GM19023 (cell line): ENCODE measurements at regions not wholly inside any gene's neighbourhood (a gene's known extent, or its start where the extent isn't known, plus 50 kb on each side); places are given as distances from the start of the nearest gene placed in this dataset.

ENCODE experiments used
- ATAC-seq: cut with Tn5 transposase; IDR thresholded peaks from one replicate; pipeline ENCODE4 v1.9.1; 2021; ENCODE audit warnings: mild to moderate bottlenecking, moderate library complexity; ENCODE audit not compliant: unreplicated experiment

DNA sequence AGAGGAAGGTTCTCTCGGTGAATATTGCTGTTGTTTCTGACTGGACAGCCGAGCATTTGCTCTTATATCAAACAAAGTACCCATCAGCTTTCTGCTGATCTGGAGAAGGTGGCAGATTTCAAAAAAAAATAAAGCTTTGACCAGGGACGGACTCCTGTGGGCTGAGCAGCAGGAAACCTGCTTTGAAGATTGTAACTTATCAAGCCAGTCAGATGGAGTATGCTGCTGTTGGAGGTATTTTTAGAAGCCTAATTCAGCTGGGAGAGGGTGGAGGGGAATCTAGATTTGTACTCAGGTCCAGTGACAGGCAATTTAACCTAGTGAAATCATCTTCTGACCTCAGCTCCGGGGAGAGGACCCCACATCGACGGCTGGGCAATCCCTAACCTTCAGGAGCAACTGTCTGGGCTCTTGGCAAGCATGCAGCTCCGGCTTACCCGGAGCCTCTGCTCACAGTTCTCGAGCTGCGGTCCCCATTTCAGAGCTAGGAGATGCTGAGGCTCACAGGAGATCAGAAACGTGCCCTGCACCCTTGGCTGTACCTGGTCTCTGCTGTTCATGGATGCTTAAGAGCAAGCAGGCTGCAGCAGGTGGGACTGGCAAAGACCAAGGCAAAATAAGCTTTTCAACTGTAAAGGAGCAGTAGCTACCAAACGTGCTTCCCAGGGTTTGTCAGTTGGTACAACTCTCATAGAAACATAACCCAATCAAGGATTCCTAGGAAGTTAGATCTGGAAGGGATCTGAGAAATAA, 89.3 kb upstream of the ST8SIA2 start:
- ATAC-seq: no peak

DNA sequence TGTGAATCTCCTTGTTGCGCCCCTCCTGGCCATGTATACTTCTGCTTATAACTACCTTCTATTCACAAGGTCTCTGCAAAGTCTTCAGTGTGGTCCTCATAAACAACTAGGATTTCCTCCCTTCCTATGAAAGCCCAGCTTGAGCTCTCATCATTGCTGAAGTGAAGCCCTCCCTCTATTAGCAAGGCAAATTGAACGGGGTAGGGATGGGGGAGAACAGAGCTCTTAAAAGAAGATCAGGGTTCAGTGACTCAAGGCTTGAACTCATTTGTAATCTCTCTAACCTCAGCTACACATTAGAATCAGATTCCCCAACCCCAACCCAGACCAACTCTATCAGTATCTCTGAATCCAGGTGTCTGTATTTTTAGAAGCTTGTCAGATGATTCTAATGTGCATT, 88.3 kb upstream of the ST8SIA2 start:
- no peak for ATAC-seq

DNA sequence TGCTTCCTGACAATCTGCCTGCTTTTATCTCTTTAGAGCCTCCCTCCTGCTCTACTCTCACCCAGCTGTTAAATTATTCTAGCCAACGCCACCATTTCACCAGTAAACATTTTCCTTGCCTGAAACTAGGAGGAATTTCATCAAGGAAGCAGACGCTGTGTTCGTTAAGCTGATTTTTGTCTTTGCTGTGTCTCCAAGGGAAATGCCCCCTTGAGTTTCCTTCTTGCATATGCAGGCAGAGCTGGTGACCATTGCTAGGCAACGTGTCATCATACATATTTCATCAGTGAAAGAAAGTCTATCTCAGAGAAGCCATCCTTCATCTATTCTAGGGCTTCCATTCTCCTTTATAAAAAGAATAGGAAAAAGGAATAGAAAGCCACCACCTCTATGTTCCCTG, 87.0 kb upstream of the ST8SIA2 start:
- ATAC-seq: no peak

DNA sequence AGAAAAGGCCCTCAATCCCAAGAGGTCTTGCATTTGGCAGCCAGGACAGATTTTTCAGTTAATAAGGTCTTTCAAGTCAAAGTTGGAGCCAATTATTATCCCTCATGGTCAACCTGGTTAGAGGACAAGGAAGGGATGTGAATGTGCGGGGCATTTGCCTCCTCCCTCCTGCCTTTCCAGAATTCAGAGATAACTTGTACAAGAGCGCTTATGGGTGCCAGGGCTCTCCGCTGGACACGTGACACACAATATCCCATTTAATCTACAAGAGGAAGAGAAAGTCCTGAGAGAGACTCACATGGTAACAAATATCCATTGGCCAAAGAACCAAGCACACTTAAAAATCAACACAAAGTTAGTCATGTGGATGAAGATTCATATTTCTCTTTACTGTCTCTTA, 78.5 kb upstream of the ST8SIA2 start:
- ATAC-seq: no peak

DNA sequence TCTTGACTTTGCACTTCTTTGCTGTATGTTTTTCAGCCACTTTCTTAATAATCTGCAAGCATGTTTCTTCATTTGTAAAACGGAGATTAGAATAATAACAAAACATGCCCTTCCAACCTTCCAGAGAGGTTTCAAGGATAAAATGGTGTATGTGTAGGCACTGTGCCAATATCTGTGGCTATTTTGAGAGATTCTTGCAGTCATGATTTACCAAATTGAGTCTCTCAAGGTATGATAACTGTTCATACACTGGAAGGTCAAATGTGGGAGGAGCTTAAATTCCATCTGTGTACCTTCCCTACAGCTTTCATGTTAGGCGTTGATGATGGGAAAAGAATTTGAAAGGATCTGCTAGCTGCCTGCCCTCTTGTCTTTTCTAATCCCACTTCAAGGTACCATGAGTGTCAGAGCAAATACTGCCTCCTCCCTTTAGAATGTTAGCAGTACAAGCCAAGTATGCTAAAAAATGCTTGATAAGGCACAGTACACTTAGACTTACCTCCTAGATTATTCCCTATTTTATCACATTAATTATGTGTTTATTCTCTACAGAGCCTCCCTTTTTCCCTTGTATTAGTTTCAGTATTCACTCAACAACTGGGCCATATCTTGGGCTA, 78.0 kb upstream of the ST8SIA2 start:
- ATAC-seq: no peak

DNA sequence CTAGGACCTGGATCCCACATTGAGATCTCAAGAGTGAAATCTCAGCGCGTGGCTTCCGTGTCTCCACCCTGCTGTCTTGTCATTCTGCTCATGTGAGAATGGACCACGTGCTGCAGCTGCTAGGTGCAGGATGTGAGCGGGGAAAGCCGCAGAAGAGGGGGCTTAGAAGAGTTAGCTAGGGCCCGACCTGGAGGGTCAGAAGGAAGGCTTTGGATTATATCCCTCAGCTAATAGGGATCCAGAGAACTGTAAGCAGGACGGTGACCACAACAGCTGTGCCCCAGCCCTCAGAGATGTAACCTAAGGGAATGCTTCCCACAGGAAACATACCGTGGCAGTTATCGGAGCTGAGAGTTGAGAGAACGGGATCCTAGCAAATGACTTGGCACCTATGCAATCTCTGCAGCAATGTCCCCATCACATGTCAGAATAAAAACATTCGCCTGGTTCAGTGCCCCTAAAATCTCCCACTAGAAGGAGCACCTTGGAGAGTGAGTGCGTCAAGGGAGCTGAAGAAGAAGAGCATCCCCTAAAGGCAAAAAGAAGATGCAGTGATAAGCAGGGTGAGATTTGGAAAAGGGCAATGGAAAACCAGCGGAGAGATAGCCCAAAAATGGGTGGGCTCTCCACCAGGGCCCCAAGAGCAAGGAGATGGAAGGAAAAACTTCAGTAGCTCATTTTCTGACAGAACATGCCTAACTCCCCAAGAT, 76.9 kb upstream of the ST8SIA2 start:
- no peak for ATAC-seq

DNA sequence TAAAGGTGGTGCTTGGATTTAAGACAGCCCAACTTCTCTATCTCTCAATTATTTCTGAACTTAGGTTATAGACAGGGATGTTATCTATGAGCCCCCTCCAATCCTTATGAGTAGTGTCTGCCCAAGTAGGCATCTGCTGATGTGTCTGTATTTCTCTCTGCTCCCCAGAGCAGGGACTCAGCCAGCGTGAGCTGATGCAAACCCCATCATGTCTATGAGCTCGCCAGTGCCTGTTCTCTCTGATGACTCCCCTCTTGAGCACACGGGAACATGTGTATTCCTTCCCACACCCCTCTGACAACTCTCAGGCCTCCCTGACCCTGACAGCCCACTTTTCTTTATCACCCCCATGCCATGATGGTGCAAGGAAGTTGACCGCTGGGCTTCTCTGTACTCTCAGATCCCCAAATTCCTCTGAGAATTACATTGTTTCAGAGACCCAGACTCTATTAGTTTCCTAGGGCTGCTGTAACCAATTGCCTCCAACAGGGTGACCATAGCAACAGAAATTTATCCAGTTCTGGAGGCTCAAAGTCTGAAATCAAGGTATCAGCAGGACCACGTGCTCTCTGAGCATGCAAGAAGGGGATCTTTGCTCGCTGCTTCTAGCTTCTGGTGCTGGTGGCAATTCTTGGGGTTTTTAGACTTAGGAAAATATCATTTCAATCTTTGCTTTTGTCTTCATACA, 73.5 kb upstream of the ST8SIA2 start:
- ATAC-seq: no peak

DNA sequence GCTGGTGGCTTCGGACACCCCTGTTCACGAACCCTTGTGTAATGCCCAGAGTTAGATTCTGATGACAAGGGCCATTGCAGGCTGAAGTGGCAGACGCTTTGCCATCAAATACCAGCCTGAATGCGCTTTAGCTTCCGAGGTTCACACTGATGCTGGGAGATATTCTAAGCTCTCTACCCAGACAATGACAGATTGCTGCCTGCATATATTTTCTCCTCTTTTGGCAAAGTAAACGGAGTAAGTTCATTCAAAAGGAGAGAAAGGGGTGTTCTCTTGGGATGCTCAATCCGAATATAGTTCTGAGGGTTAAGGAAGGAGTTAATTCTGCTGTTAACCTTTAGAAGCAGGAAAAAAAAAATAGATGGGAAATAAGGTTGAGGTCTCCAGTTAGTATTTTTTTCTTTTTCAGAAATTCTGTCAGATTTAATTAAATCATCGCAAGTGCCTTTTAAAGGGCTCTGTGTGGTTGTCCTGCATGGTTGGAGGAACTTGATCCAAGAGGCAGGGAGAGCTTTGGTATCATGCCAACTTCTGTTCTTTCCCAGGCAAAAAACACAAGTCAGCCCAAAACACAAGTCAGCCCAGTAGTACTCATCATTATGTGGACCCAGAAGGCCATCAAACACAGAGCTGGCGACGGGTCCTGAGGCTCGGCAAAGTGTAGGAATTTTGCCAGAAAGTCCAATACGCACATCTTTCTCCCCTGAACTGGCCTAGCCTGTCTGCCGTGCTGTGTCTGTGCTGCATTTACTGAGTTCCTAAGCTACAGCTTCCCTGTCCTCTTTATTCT, 70.9 kb upstream of the ST8SIA2 start:
- no peak for ATAC-seq

DNA sequence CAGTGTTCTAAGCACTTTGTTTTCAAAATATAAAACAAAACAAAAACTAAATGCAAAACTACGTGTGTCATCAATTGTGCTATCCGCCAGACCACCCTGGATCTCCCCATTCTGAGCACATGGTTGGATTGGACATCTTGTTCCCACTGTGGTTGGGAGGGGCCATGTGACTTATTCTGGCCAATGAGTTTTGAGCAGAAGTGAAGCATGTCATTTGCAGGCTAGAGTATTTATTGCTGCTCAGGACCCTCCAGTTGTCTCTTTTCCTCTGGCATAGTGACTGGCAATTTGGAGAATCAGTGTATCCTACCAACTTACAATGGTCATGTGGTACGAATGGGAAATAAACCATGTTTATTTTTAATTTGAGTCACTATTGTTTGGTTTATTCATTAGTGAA, 70.2 kb upstream of the ST8SIA2 start:
- ATAC-seq: no peak

DNA sequence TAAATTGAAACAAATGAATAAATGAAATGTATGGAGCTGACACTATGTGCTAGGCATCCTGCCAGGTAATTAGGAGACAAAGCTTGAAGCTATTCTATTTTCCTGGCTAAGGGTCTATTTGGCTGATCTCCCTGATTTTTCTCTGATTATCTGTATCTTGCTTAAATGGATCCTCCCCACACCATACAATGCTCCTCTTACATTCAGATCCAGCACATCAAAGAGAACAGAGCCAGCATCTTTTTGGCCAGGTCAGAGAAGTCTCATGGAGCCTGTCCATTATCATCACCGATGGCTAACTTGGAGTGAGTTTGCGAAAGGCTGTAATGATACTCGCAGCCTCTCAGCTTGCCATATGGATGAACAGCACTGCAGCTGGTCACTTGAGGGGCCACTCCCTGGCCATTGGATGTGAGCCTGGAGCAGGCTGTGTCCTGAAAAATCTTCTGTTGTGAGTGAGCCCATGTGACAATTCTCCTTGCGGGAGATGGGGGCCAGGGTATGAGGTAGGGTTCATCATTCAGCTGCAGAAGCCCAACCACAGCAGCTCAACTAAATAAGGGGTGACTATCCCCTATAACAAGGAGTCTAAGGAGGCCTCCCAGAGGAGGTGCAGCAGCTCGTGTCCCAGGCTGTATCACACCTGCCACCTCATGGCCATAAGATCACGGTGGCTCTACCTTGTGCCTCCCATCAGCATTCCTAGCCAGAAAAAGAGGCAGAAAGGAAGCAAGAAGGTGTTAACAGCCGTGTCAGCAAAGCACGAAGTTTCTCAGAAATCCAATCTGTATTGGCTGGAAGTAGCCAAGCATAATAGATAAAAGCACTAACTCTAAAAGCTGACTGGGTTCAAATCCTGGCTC, 69.3 kb upstream of the ST8SIA2 start:
- ATAC-seq: no peak

DNA sequence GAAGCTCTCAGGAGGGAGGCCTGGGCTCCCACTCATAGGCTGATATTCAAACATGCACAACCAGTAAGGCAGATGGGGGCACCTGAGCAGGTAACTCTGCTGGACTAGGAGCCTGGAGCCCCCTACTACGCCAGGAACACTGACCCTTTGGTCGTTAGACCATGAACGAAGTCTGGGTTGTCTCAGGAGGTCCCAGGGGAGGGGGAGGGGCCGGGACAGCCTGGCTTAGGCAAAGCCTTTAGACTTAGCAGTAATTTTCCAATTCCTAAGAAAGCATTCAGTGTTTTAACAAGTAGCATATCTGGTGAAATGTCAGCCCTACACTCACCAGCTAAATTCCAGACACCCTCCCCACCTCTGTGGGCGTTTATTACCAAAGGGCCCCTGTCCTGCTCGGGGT, 67.4 kb upstream of the ST8SIA2 start:
- no peak for ATAC-seq

DNA sequence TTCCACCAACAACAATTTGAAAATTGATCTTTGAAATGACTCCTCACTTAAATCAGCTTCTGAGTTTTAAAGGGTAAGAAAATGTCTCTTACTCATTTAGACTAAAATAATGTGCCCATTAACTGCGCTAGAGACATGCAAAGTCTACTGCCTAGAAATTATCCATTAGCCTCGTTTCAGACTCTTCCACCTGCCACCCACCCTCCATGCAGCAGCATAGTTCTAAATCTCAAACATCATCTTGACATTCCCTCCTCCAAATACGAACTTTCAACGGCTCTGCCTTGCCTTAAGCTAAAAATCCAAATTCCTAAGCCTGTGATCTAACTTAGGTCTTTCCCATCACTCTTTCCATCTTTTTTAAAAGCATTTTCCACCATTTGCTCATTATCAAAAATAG, 66.6 kb upstream of the ST8SIA2 start:
- ATAC-seq: no peak

DNA sequence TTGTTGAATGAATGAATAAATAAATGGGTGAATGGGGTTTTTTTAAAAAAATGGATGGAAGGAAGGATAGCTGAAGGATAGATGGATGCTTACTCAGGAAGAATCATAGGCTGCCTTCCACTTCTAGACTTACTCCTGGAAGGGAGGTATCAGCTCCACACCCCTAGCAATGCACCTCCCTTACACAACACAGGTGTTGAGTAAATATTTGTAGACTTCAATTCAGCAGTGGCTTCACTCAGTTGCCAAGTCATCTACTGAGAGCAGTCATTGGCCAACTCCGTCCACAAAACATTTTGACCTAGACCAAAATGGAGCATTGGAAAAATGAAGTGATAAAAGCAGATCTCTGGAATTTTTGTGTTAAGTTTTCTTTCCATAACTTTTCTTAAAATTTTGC, 65.5 kb upstream of the ST8SIA2 start:
- ATAC-seq: no peak

DNA sequence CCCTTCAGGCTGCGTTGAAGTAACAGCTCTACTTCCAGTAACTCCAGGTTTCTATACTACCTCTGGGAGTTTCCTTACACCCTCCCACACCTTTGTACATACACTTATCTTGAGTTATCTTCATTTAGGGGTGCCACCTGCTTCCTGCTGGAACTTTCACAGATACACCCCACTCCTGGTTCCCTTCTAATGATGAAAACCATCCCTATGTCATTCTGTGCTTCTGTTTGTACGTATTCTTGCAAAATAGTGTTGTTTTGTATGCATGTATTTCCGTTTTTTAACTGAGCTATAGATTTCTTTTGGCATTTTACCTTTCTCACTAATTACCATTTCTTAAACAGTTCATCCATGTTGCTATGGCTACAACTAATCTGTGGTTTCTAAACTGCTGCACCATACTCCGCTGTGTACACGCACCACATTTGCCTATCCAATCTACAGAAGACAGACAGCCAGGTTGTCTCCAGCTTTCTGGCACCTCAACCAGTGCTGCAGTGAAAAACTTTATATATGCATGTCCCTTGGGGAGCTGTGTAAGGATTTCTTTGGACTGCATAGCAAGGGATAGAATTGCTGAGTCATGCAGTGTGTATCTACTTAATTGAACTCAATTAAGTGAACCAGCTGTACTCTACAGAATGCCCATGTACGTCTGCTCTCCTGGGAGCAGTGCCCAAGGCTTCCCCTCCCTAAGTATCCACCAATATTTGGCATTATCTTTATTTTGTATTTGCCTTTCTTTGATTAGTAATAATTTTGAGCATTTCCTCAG, 61.4 kb upstream of the ST8SIA2 start:
- ATAC-seq: no peak

DNA sequence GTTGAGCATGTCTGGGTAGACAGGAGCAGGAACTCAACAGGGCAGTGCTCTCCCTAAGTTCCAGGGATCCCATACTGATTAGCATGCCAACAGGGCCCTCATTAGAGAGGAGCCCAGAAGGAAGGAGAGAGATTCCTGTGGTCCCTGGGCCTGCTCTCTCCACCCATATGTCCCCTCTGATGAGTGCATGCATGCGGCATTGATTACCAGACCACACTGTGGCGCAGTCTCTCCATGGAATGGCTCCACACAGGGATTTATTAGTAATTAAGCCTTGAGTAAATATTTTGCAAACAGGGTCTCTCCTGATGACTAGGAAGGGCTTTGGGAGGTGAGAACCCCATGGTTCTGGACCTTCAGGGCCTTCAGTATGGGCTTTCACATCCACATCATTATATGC, 60.0 kb upstream of the ST8SIA2 start:
- no peak for ATAC-seq

DNA sequence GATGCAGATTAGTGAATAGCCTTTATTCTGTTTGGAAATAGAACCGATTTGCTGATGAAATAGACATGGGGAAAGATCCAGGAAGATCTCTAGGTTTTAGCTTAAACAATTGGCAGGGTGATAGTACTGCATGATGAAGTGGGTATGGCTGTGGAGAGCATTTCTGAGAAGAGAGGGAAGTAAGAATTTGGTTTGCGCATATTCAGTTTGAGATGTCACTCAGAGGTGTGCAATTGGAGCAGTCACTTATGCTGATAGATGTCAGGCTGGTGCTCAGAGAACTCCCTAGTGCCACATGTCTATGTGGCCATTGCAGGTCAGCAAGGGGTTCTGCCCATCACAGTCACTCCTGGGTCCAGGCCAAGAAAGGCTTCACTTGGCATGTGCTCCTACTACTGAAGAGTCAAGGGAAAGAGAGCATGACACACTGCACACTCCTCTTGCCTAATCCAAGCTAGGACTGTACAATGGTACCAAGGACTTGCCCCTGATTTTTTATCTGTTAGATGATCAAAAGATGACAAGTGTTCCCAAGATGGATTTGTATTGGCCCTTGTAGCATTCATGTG, 57.2 kb upstream of the ST8SIA2 start:
- ATAC-seq: no peak

DNA sequence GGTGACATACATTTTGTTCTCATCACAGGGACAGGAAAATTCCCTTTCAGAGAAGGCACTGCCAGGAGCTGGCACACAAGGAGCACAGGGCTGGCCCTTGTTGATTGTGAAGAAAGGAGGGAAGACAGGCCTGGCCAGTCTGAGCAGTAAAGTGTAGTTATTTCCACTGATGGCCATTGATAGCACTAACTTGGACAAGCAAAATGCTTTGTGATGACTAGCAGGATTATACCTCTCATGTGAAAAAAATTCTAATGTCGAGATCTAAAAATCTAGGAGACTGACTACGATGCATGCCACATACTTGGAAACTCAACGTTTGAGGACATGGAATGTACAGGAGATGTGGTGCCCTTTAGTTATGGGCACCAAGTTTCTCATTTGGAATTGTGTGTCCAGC, 54.3 kb upstream of the ST8SIA2 start:
- no peak for ATAC-seq
